ENCODE measurements at regions not wholly inside any gene's neighbourhood (a gene's known extent, or its start where the extent isn't known, plus 50 kb on each side); places are given as distances from the start of the nearest gene placed in this dataset.

DNA sequence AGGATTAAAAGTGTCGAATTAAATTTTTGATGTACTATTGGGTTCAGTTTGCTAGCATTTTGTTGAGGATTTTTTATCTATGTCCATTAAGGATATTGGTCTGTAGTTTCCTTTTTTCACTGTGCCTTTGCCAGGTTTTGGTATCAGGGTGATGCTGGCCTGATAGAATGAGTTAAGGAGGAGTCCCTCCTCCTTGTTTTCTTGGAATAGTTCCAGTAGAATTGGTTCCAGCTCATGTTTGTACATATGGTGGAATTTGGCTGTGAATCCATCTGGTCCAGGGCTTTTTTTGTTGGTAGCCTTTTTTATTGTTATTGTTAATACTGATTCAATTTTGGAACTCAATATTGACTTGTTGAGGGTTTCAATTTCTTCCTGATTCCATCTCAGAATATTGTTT, 141.8 kb downstream of the SIM1 start:
- Histone ChIP-seq H3K36me3 (ENCODE audit: control insufficient read depth, insufficient read depth, low read length) (no peaks in the 10 kb centered on the region), H3K4me3 (ENCODE audit: insufficient read depth, low read depth, low read length) (no peak overlapping the region), H3K9me3 (ENCODE audit: control insufficient read depth, low read length) (no peaks in the 10 kb centered on the region), H3K27me3 (ENCODE audit: control insufficient read depth, insufficient read depth, low read length, poor library complexity, severe bottlenecking) (no peaks in the 10 kb centered on the region), H3K4me1 (ENCODE audit: control insufficient read depth, insufficient read depth, low read length) (no peaks in the 10 kb centered on the region), H3K27ac (ENCODE audit: insufficient read depth, low read depth, low read length, poor library complexity, severe bottlenecking) (no peak overlapping the region)
- 90 to 94% methylated on average over 1 of the region's 1 CpG for WGBS, 2 experiments

DNA sequence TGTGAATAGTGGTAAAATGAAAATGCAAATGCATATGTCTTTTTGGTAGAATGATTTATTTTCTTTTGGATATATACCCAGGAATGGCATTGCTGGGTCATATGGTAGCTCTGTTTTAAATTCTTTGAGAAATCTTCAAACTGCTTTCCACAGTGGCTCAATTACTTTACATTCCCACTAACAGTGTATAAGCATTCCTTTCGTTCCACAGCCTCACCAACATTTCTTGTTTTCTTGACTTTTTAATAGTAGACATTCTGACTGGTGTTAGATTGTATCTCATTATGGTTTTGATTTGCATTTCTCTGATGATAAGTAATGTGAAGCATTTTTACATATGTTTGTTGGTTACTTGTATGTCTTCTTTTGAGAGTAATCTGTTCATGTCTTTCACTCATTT, 144.0 kb downstream of the SIM1 start:
- Histone ChIP-seq H3K4me1 (ENCODE audit: control insufficient read depth, insufficient read depth, low read length) (no peaks in the 10 kb centered on the region), H3K9me3 (ENCODE audit: control insufficient read depth, low read length) (no peaks in the 10 kb centered on the region), H3K4me3 (ENCODE audit: insufficient read depth, low read depth, low read length) (no peak overlapping the region), H3K27ac (ENCODE audit: insufficient read depth, low read depth, low read length, poor library complexity, severe bottlenecking) (no peak overlapping the region), H3K36me3 (ENCODE audit: control insufficient read depth, insufficient read depth, low read length) (no peaks in the 10 kb centered on the region), H3K27me3 (ENCODE audit: control insufficient read depth, insufficient read depth, low read length, poor library complexity, severe bottlenecking) (no peaks in the 10 kb centered on the region)
- WGBS, 2 experiments: 88% methylated on average over 1 of the region's 1 CpG; no CpG with 5 or more reads in 1 of the 2 experiments

DNA sequence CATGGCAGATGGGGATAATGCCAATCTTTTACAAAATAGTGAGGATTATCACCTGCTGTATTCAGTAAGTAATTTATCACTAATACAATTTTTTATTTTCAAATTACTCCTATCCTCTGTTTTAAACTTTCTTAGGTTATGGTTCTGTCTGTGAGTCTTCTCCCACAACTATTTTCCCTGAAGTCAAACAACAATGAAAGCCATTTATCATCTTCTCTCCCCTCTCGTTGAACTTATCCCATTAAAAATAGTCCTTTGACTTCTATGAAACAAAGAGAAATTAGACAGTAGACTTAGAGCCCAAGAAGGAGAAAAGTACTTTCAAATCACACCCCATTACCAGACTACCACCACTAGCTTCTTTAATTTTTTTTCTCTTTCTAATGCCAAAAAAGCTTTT, 147.7 kb downstream of the SIM1 start:
- Histone ChIP-seq H3K36me3 (ENCODE audit: control insufficient read depth, insufficient read depth, low read length) (no peaks in the 10 kb centered on the region), H3K4me1 (ENCODE audit: control insufficient read depth, insufficient read depth, low read length) (no peaks in the 10 kb centered on the region), H3K9me3 (ENCODE audit: control insufficient read depth, low read length) (no peaks in the 10 kb centered on the region), H3K4me3 (ENCODE audit: insufficient read depth, low read depth, low read length) (no peak overlapping the region), H3K27me3 (ENCODE audit: control insufficient read depth, insufficient read depth, low read length, poor library complexity, severe bottlenecking) (no peaks in the 10 kb centered on the region), H3K27ac (ENCODE audit: insufficient read depth, low read depth, low read length, poor library complexity, severe bottlenecking) (no peak overlapping the region)
- 88 to 90% methylated on average over 1 of the region's 1 CpG for WGBS, 2 experiments

DNA sequence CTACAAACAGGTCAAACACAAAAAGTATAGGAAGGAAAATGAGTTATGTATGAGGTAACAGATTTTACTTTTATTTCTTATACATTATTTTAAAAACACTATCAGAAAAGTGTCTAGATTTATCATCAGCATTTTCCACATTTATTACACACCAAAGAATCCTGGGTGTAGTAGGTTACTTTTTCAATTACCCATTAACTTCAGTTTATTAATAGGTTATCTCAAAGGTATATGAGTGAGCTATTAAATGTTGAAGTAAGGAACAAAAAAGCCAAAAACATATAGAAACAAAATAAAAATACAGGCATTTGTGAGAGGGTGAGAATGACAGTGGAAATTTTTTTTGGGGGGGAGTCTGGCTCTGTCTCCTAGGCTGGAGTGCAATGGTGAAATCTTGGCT, 150.5 kb downstream of the SIM1 start:
- no peak overlapping the region for H3K4me3 ChIP-seq (ENCODE audit: insufficient read depth, low read depth, low read length)
- H3K4me1 ChIP-seq (ENCODE audit: control insufficient read depth, insufficient read depth, low read length): no peaks in the 10 kb centered on the region
- H3K36me3 ChIP-seq (ENCODE audit: control insufficient read depth, insufficient read depth, low read length): no peaks in the 10 kb centered on the region
- no peaks in the 10 kb centered on the region for H3K9me3 ChIP-seq (ENCODE audit: control insufficient read depth, low read length)
- H3K27ac ChIP-seq (ENCODE audit: insufficient read depth, low read depth, low read length, poor library complexity, severe bottlenecking): no peak overlapping the region
- H3K27me3 ChIP-seq (ENCODE audit: control insufficient read depth, insufficient read depth, low read length, poor library complexity, severe bottlenecking): no peaks in the 10 kb centered on the region

DNA sequence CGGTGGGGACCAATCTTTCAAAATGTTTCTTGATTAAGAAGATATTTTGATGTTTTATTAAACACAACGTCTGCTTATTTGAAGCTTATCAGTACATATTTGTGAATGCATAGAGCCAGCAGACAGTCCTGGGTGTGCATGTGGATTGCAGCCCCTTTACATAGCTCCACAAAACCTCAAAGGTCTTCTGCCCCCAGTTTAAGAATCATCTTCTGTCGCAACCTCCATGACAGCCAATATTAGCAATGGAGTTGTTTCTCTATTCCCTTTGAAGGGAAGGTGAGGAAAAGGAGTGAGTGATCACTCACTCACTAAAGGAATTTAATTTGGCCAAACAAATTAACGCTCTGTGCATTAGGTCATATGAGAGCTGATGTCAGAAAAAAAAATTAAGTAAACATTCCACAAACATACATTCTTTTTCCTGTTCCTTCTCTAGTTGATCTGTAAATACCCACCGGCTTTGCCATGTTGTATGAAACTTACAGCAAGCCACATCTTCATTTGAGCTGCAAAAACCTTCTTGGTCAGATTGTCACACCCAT, 152.9 kb downstream of the SIM1 start:
- Histone ChIP-seq H3K36me3 (ENCODE audit: control insufficient read depth, insufficient read depth, low read length) (no peaks in the 10 kb centered on the region), H3K4me1 (ENCODE audit: control insufficient read depth, insufficient read depth, low read length) (no peaks in the 10 kb centered on the region), H3K9me3 (ENCODE audit: control insufficient read depth, low read length) (no peaks in the 10 kb centered on the region), H3K4me3 (ENCODE audit: insufficient read depth, low read depth, low read length) (no peak overlapping the region), H3K27me3 (ENCODE audit: control insufficient read depth, insufficient read depth, low read length, poor library complexity, severe bottlenecking) (no peaks in the 10 kb centered on the region), H3K27ac (ENCODE audit: insufficient read depth, low read depth, low read length, poor library complexity, severe bottlenecking) (no peak overlapping the region)
- 68 to 78% methylated on average over 4 to 5 of the region's 5 CpGs for WGBS, 2 experiments

DNA sequence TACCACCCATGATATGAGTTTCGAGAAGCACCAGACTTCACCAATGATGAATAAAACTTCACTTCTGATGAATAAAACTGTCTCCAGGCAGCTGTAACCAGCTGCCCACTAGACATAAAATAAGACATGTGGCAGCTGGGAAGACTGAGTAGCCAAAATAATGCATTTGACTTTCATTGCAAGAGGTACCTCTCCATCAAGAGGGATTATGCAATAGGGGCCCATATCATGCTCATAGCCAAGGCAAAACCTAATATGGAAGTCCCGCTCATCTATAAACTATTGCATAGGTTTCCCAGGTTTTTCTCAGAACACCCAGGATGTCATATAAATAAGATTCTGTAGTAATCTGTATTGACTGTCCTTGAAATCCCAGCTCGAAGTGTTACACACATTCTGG, 155.5 kb downstream of the SIM1 start:
- Histone ChIP-seq H3K27ac (ENCODE audit: insufficient read depth, low read depth, low read length, poor library complexity, severe bottlenecking) (no peak overlapping the region), H3K27me3 (ENCODE audit: control insufficient read depth, insufficient read depth, low read length, poor library complexity, severe bottlenecking) (no peaks in the 10 kb centered on the region), H3K9me3 (ENCODE audit: control insufficient read depth, low read length) (no peaks in the 10 kb centered on the region), H3K4me1 (ENCODE audit: control insufficient read depth, insufficient read depth, low read length) (no peaks in the 10 kb centered on the region), H3K36me3 (ENCODE audit: control insufficient read depth, insufficient read depth, low read length) (no peaks in the 10 kb centered on the region), H3K4me3 (ENCODE audit: insufficient read depth, low read depth, low read length) (no peak overlapping the region)
- 98% methylated on average over 3 of the region's 3 CpGs for WGBS, 2 experiments

DNA sequence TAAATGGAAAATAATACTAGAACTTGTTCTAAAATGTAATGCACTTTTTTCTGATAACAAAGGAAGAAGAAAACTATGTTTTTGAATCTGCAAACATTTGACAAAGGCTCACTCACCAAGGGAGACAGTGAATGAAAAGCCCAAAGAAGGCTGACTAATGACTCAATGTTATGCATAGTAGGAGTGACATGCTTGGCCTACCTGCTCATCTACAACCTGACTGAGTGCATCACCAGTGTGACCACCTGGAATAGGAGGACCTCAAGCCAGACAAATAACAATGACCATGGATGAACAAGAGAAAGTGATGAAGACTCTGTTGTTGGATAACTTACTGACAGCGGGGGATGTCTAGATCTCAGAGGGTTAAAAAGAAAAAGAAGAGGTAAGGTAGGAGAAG, 157.2 kb downstream of the SIM1 start:
- Histone ChIP-seq H3K27me3 (ENCODE audit: control insufficient read depth, insufficient read depth, low read length, poor library complexity, severe bottlenecking) (no peaks in the 10 kb centered on the region), H3K4me1 (ENCODE audit: control insufficient read depth, insufficient read depth, low read length) (no peaks in the 10 kb centered on the region), H3K27ac (ENCODE audit: insufficient read depth, low read depth, low read length, poor library complexity, severe bottlenecking) (no peak overlapping the region), H3K4me3 (ENCODE audit: insufficient read depth, low read depth, low read length) (no peak overlapping the region), H3K36me3 (ENCODE audit: control insufficient read depth, insufficient read depth, low read length) (no peaks in the 10 kb centered on the region), H3K9me3 (ENCODE audit: control insufficient read depth, low read length) (no peaks in the 10 kb centered on the region)
- 92 to 96% methylated on average over 1 of the region's 1 CpG for WGBS, 2 experiments

DNA sequence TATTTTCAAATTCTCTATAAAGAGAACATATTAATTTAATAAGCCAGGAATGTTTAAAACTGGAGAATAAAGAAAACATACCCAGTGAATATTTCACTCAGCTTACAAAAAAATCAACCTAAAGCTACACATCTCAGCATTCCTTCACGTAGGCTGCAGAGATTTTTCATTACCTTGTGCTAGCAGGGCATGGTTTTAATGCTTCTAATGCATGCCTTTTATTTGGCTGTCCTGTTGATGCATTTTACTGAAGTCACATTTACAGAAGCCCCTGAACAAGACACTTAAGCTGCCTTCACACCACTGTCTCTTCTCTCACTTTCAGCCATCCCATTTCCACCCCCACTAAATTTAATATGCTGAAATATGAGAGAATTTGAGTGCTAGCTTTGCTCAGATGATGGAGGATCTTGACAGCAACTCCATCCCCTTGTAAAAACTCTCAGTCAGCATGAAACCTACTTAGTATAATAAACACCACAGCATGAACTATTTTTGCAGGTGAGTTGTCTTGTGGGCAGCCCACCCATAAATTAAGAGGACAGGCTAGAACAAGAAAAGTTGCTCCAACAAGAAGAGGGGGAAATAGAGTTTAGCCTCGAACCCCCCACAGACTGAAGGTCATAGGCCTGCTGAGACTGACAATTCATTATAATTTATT, 159.4 kb downstream of the SIM1 start:
- 72 to 79% methylated on average over 1 to 2 of the region's 2 CpGs for WGBS, 2 experiments
- Histone ChIP-seq H3K4me1 (ENCODE audit: control insufficient read depth, insufficient read depth, low read length) (no peaks in the 10 kb centered on the region), H3K27me3 (ENCODE audit: control insufficient read depth, insufficient read depth, low read length, poor library complexity, severe bottlenecking) (no peaks in the 10 kb centered on the region), H3K27ac (ENCODE audit: insufficient read depth, low read depth, low read length, poor library complexity, severe bottlenecking) (no peak overlapping the region), H3K36me3 (ENCODE audit: control insufficient read depth, insufficient read depth, low read length) (no peaks in the 10 kb centered on the region), H3K9me3 (ENCODE audit: control insufficient read depth, low read length) (no peaks in the 10 kb centered on the region), H3K4me3 (ENCODE audit: insufficient read depth, low read depth, low read length) (no peak overlapping the region)

DNA sequence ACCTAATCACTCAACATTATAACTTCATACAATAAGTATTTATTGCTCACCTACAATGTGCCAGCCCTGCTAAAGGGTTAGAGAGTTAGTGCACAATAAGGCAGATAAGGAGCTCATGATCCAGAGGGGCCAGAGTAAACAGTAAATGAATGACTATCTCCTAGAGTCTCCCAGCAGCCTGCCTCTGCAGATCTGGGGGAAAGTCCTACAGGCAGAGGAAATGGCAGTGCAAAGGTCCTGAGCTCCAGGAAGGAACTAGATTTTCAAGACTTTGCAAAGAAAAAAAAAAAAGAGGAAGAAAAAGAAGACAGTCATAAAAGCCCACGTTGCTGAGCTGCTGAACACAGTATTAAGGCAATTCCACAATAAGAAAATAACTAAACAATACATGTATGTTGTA, 160.1 kb downstream of the SIM1 start:
- Histone ChIP-seq H3K9me3 (ENCODE audit: control insufficient read depth, low read length) (no peaks in the 10 kb centered on the region), H3K4me3 (ENCODE audit: insufficient read depth, low read depth, low read length) (no peak overlapping the region), H3K36me3 (ENCODE audit: control insufficient read depth, insufficient read depth, low read length) (no peaks in the 10 kb centered on the region), H3K27me3 (ENCODE audit: control insufficient read depth, insufficient read depth, low read length, poor library complexity, severe bottlenecking) (no peaks in the 10 kb centered on the region), H3K27ac (ENCODE audit: insufficient read depth, low read depth, low read length, poor library complexity, severe bottlenecking) (no peak overlapping the region), H3K4me1 (ENCODE audit: control insufficient read depth, insufficient read depth, low read length) (no peaks in the 10 kb centered on the region)
- WGBS, 2 experiments: 100% methylated on average over 1 of the region's 1 CpG; no CpG with 5 or more reads in 1 of the 2 experiments

DNA sequence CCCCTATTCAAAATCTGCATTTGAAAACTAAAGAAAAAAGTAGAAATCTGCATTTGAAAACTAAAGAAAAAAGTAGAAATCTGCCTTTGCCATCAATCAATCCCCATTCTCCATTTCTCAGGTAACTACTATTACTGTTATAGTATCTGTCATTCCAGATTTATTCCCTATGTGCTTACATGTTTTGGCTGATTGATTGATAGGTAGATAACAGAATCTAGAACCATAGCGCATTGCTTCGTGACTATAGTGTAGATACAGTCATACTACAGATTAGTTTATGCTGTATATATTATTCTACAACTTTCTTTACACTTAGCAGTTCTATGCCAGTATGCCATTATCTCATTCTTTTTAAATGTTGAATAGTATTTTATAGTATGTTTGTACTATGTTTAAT, 163.0 kb downstream of the SIM1 start:
- Histone ChIP-seq H3K9me3 (ENCODE audit: control insufficient read depth, low read length) (no peaks in the 10 kb centered on the region), H3K36me3 (ENCODE audit: control insufficient read depth, insufficient read depth, low read length) (no peaks in the 10 kb centered on the region), H3K27me3 (ENCODE audit: control insufficient read depth, insufficient read depth, low read length, poor library complexity, severe bottlenecking) (no peaks in the 10 kb centered on the region), H3K4me3 (ENCODE audit: insufficient read depth, low read depth, low read length) (no peak overlapping the region), H3K4me1 (ENCODE audit: control insufficient read depth, insufficient read depth, low read length) (no peaks in the 10 kb centered on the region), H3K27ac (ENCODE audit: insufficient read depth, low read depth, low read length, poor library complexity, severe bottlenecking) (no peak overlapping the region)
- WGBS, 2 experiments: no CpG with 5 or more reads among the region's 2 CpGs
